Smooth muscle cell (in vitro differentiated cells): ENCODE measurements at regions not wholly inside any gene's neighbourhood (a gene's known extent, or its start where the extent isn't known, plus 50 kb on each side); places are given as distances from the start of the nearest gene placed in this dataset.
"Not testable (repeated sequence)": the region's sequence is repeated elsewhere in the genome, so short reads cannot be mapped to it uniquely, and the experiment has no call there.

Source experiments
- DNase-seq: peaks from one replicate; lab custom pipeline; 2025; ENCODE audit not compliant: unreplicated experiment; lab: John Stamatoyannopoulos, UW
- H2AFZ ChIP-seq: fragments of 200-600 bp; sonication (generic); 2 replicates; pipeline ENCODE4 v1.6.0; 2016; ENCODE audit warnings: antibody characterized with exemption, low read depth, mild to moderate bottlenecking
- H3F3A ChIP-seq: fragments of 200-600 bp; sonication (generic); 2 replicates; pipeline ENCODE4 v1.6.0; 2017; ENCODE audit warnings: antibody characterized with exemption, low read depth
- H3K27ac ChIP-seq: fragments of 200-600 bp; sonication (generic); 2 replicates; pipeline ENCODE4 v1.5.1; 2016; ENCODE audit warnings: low read depth, mild to moderate bottlenecking
- H3K27me3 ChIP-seq: fragments of 200-600 bp; sonication (generic); 2 replicates; pipeline ENCODE4 v1.6.1; 2016; ENCODE audit warnings: low read depth, mild to moderate bottlenecking
- H3K36me3 ChIP-seq: fragments of 200-600 bp; sonication (generic); 2 replicates; pipeline ENCODE4 v1.5.1; 2016; ENCODE audit warnings: low read depth
- H3K4me1 ChIP-seq: fragments of 200-600 bp; sonication (generic); 2 replicates; pipeline ENCODE4 v1.5.1; 2016; ENCODE audit warnings: low read depth
- H3K4me2 ChIP-seq: fragments of 200-600 bp; sonication (generic); 2 replicates; pipeline ENCODE4 v1.6.0; 2016; ENCODE audit warnings: mild to moderate bottlenecking
- H3K4me3 ChIP-seq: fragments of 200-600 bp; sonication (generic); 2 replicates; pipeline ENCODE4 v1.5.1; 2016; ENCODE audit warnings: mild to moderate bottlenecking
- H3K79me2 ChIP-seq: fragments of 200-600 bp; sonication (generic); 2 replicates; pipeline ENCODE4 v1.6.0; 2016; ENCODE audit warnings: low read depth, mild to moderate bottlenecking
- H3K9ac ChIP-seq: fragments of 200-600 bp; sonication (generic); 2 replicates; pipeline ENCODE4 v1.6.0; 2016; ENCODE audit warnings: low read depth
- H3K9me3 ChIP-seq: fragments of 200-600 bp; sonication (generic); replicated peaks from 2 replicates; pipeline ENCODE4 v1.5.1; 2016; ENCODE audit warnings: low read depth
- H4K20me1 ChIP-seq: fragments of 200-600 bp; sonication (generic); 2 replicates; pipeline ENCODE4 v1.6.0; 2016; ENCODE audit warnings: low read depth
- CTCF ChIP-seq: fragments of 200-600 bp; sonication (generic); IDR thresholded peaks from 2 replicates; pipeline ENCODE4 v1.5.1; 2017; ENCODE audit warnings: borderline replicate concordance, mild to moderate bottlenecking, antibody characterized with exemption; ENCODE audit not compliant: insufficient read depth, poor library complexity, severe bottlenecking
- WGBS: methylation state at CpG from one replicate; pipeline ENCODE4 v1.1.7; 2016; ENCODE audit warnings: low lambda C conversion rate; 5-methylcytosine and 5-hydroxymethylcytosine counted together

GRCh38 chr9:34862836-34863235 lies 95.2 kb upstream of the PHF24 start:
- no peak overlapping the region for H3K4me2 ChIP-seq
- H3K9me3 ChIP-seq: no peaks in the 10 kb centered on the region
- no peak for DNase-seq
- no peaks in the 10 kb centered on the region for H3K79me2 ChIP-seq
- H3K27me3 ChIP-seq: no peaks in the 10 kb centered on the region
- no peaks in the 10 kb centered on the region for H3K36me3 ChIP-seq
- no peak for TF ChIP-seq CTCF
- H3K9ac ChIP-seq: no peak overlapping the region
- no peaks in the 10 kb centered on the region for H3F3A ChIP-seq
- no peaks in the 10 kb centered on the region for H4K20me1 ChIP-seq
- H3K4me3 ChIP-seq: no peak overlapping the region
- no peaks in the 10 kb centered on the region for H3K4me1 ChIP-seq
- H2AFZ ChIP-seq: no peak overlapping the region
- H3K27ac ChIP-seq: no peak overlapping the region

- Histone ChIP-seq H2AFZ (no peak overlapping the region), H3K27ac (no peak overlapping the region), H4K20me1 (no peaks in the 10 kb centered on the region), H3K9me3 (no peaks in the 10 kb centered on the region), H3K4me2 (no peak overlapping the region), H3F3A (no peaks in the 10 kb centered on the region), H3K36me3 (no peaks in the 10 kb centered on the region), H3K4me1 (no peaks in the 10 kb centered on the region), H3K27me3 (no peaks in the 10 kb centered on the region), H3K79me2 (no peaks in the 10 kb centered on the region), H3K9ac (no peak overlapping the region), H3K4me3 (no peak overlapping the region)
- DNase-seq: no peak
- no peak for TF ChIP-seq CTCF
- 41% methylated on average over 4 of the region's 4 CpGs for WGBS
Measured at GRCh38 chr9:34862043-34862442, 96.0 kb upstream of the PHF24 start.

- H3K4me2 ChIP-seq, H4K20me1 ChIP-seq, H3K4me1 ChIP-seq, H3K79me2 ChIP-seq, H3K27me3 ChIP-seq, H3K27ac ChIP-seq, H3K9ac ChIP-seq, DNase-seq, H2AFZ ChIP-seq, H3K9me3 ChIP-seq, H3K36me3 ChIP-seq, H3K4me3 ChIP-seq, H3F3A ChIP-seq: not testable (repeated sequence)
Measured at GRCh38 chr9:34855016-34855415, 103.1 kb upstream of the PHF24 start.

- Histone ChIP-seq H3K9me3 (no peaks in the 10 kb centered on the region), H3K36me3 (no peaks in the 10 kb centered on the region), H3K4me1 (no peaks in the 10 kb centered on the region), H3F3A (no peaks in the 10 kb centered on the region), H2AFZ (no peak overlapping the region), H3K4me2 (no peak overlapping the region), H3K27me3 (peaks cover 14% of the 10 kb centered on the region), H3K27ac (no peak overlapping the region), H3K79me2 (no peaks in the 10 kb centered on the region), H4K20me1 (no peaks in the 10 kb centered on the region), H3K9ac (no peak overlapping the region), H3K4me3 (no peak overlapping the region)
- DNase-seq: no peak
- TF ChIP-seq CTCF: no peak
- WGBS: 93% methylated on average over 1 of the region's 1 CpG
Measured at GRCh38 chr9:34830068-34830467, 120.1 kb upstream of the CCL21 start.
